GM23338 (cell line): ENCODE measurements at regions not wholly inside any gene's neighbourhood (a gene's known extent, or its start where the extent isn't known, plus 50 kb on each side); places are given as distances from the start of the nearest gene placed in this dataset.

Experiments used
- ATAC-seq: fragments of 200-7000 bp; cut with Tn5 transposase; 3 replicates; pipeline ENCODE4 v1.9.1; 2020
- DNase-seq: peaks from one replicate; pipeline ENCODE4 v3.0.0-alpha.2; 2015; ENCODE audit warnings: low spot score
- H2AFZ ChIP-seq: fragments of 200-600 bp; sonication (generic); 2 replicates; pipeline ENCODE4 v1.8.0; 2016; ENCODE audit warnings: antibody characterized with exemption, mild to moderate bottlenecking, moderate library complexity
- H3F3A ChIP-seq: fragments of 200-600 bp; sonication (generic); replicated peaks from 2 replicates; pipeline ENCODE4 v1.8.0; 2017; ENCODE audit warnings: antibody characterized with exemption, mixed run types, low read depth
- H3K27ac ChIP-seq: fragments of 200-600 bp; sonication (generic); 2 replicates; pipeline ENCODE4 v1.6.1; 2016; ENCODE audit warnings: low read depth
- H3K27me3 ChIP-seq: fragments of 200-600 bp; sonication (generic); 2 replicates; pipeline ENCODE4 v1.8.0; 2016; ENCODE audit warnings: mild to moderate bottlenecking, mixed run types, moderate library complexity; ENCODE audit not compliant: insufficient read depth
- H3K36me3 ChIP-seq: fragments of 200-600 bp; sonication (generic); 2 replicates; pipeline ENCODE4 v1.8.0; 2016; ENCODE audit warnings: mild to moderate bottlenecking; ENCODE audit not compliant: insufficient read depth
- H3K4me1 ChIP-seq: fragments of 200-600 bp; sonication (generic); 2 replicates; pipeline ENCODE4 v1.8.0; 2016; ENCODE audit warnings: mild to moderate bottlenecking, moderate library complexity; ENCODE audit not compliant: insufficient read depth
- H3K4me2 ChIP-seq: fragments of 200-600 bp; sonication (generic); 2 replicates; pipeline ENCODE4 v1.7.1; 2017; ENCODE audit warnings: mixed run types
- H3K4me3 ChIP-seq: fragments of 200-600 bp; sonication (generic); 2 replicates; pipeline ENCODE4 v1.6.1; 2016; ENCODE audit warnings: mixed run types
- H3K79me2 ChIP-seq: fragments of 200-600 bp; sonication (generic); replicated peaks from 2 replicates; pipeline ENCODE4 v1.8.0; 2017; ENCODE audit warnings: mild to moderate bottlenecking; ENCODE audit not compliant: insufficient read depth
- H3K9me2 ChIP-seq: fragments of 200-600 bp; sonication (generic); 2 replicates; pipeline ENCODE4 v1.8.0; 2017; ENCODE audit not compliant: insufficient read depth
- H4K20me1 ChIP-seq: fragments of 200-600 bp; sonication (generic); replicated peaks from 2 replicates; pipeline ENCODE4 v1.8.0; 2017; ENCODE audit warnings: mild to moderate bottlenecking; ENCODE audit not compliant: insufficient read depth
- H3K27ac Mint-ChIP-seq: 2 replicates; pipeline ENCODE4 v1.8.0; 2020; ENCODE audit warnings: inconsistent platforms, mild to moderate bottlenecking, moderate library complexity, mixed read lengths
- H3K27me3 Mint-ChIP-seq: 3 replicates; pipeline ENCODE4 v1.8.0; 2022; ENCODE audit warnings: low read depth, mild to moderate bottlenecking, moderate library complexity, mixed read lengths, inconsistent platforms; ENCODE audit not compliant: insufficient read depth, poor library complexity
- H3K36me3 Mint-ChIP-seq: 3 replicates; pipeline ENCODE4 v1.8.0; 2021; ENCODE audit warnings: low read depth, mild to moderate bottlenecking, inconsistent platforms, moderate library complexity, mixed read lengths
- H3K4me1 Mint-ChIP-seq: 3 replicates; pipeline ENCODE4 v1.8.0; 2020; ENCODE audit warnings: mild to moderate bottlenecking, inconsistent platforms, mixed read lengths
- H3K4me3 Mint-ChIP-seq: 3 replicates; pipeline ENCODE4 v1.8.0; 2021; ENCODE audit warnings: moderate library complexity, mild to moderate bottlenecking, inconsistent platforms, mixed read lengths
- H3K9me3 Mint-ChIP-seq: 3 replicates; pipeline ENCODE4 v1.8.0; 2020; ENCODE audit warnings: moderate library complexity, mild to moderate bottlenecking, inconsistent platforms, mixed read lengths
- CTCF ChIP-seq, 2 experiments: fragments of 200-600 bp in 1 of 2; sonication (generic) in 1 of 2; conservative IDR thresholded peaks; 2 replicates each; pipeline versions ENCODE4 v1.5.1 to v1.6.1; 2016 to 2017; ENCODE audit warnings: antibody characterized with exemption in 2 of 2, low read depth in 2 of 2, mild to moderate bottlenecking in 2 of 2, moderate library complexity in 1 of 2
- ETS1 ChIP-seq: IDR thresholded peaks from 2 replicates; pipeline ENCODE4 v1.6.1; 2016; ENCODE audit warnings: antibody characterized with exemption
- EZH2 ChIP-seq: fragments of 200-600 bp; sonication (generic); IDR thresholded peaks from one replicate; pipeline ENCODE4 v1.8.0; 2017; ENCODE audit warnings: antibody characterized with exemption, mild to moderate bottlenecking, low read depth; ENCODE audit not compliant: unreplicated experiment
- EZH2phosphoT487 ChIP-seq: fragments of 200-600 bp; sonication (generic); IDR thresholded peaks from one replicate; pipeline ENCODE4 v1.8.1; 2018; ENCODE audit warnings: antibody characterized with exemption; ENCODE audit not compliant: unreplicated experiment
- JUNB ChIP-seq: IDR thresholded peaks from one replicate; pipeline ENCODE4 v1.6.1; 2016; ENCODE audit warnings: antibody characterized with exemption; ENCODE audit not compliant: unreplicated experiment
- NANOG ChIP-seq: IDR thresholded peaks from 2 replicates; pipeline ENCODE4 v1.6.1; 2016; ENCODE audit warnings: antibody characterized with exemption, borderline replicate concordance
- STAT1 ChIP-seq: IDR thresholded peaks from one replicate; pipeline ENCODE4 v1.6.1; 2016; ENCODE audit warnings: antibody characterized with exemption; ENCODE audit not compliant: unreplicated experiment
- ZNF114 ChIP-seq: fragments of 250-450 bp; sonication (Bioruptor Pico); IDR thresholded peaks from 2 replicates; pipeline ENCODE4 v1.5.0; 2020; ENCODE audit warnings: mild to moderate bottlenecking, moderate library complexity
- ZNF462 ChIP-seq: fragments of 250-450 bp; sonication (Bioruptor Pico); IDR thresholded peaks from 2 replicates; pipeline ENCODE4 v1.5.0; 2020; ENCODE audit warnings: mild to moderate bottlenecking, moderate library complexity

GRCh38 chr2:191497822-191498221 is 180.1 kb upstream of the NABP1 start:
- Mint-ChIP-seq H3K9me3 (peaks cover 10% of the 10 kb centered on the region), H3K27me3 (peaks cover under 1% of the 10 kb centered on the region), H3K27ac (no peak overlapping the region), H3K4me1 (peaks cover 36% of the 10 kb centered on the region), H3K4me3 (no peak overlapping the region), H3K36me3 (peaks cover 5% of the 10 kb centered on the region)
- H3K4me3 ChIP-seq, result no peak overlapping the region
- no peaks in the 10 kb centered on the region; the same call in 1 of the 2 replicates for H3K9me2 ChIP-seq
- no peaks in the 10 kb centered on the region for H3K36me3 ChIP-seq
- H3K27me3 ChIP-seq, result no peaks in the 10 kb centered on the region
- no peak for TF ChIP-seq EZH2phosphoT487
- TF ChIP-seq EZH2, result no peak
- TF ChIP-seq NANOG, result no peak
- no peak for TF ChIP-seq ETS1
- TF ChIP-seq ZNF114 (CRISPR knock-in tag), result no peak
- no peak for TF ChIP-seq ZNF462 (CRISPR knock-in tag)
- TF ChIP-seq JUNB, result no peak
- TF ChIP-seq CTCF (conservative IDR thresholded peaks at IDR 0.05; ENCODE audit: low read depth in 2 of 2), result no peak
- TF ChIP-seq STAT1, result no peak
- H3K79me2 ChIP-seq, result no peaks in the 10 kb centered on the region
- peaks cover 26% of the 10 kb centered on the region for H3K4me1 ChIP-seq
- H4K20me1 ChIP-seq, result no peaks in the 10 kb centered on the region
- H3F3A ChIP-seq, result no peaks in the 10 kb centered on the region
- no peak overlapping the region; the same call in 1 of the 2 replicates for H2AFZ ChIP-seq
- ATAC-seq, result no peak
- H3K27ac ChIP-seq, result no peak overlapping the region
- DNase-seq, result no peak
- no peak overlapping the region for H3K4me2 ChIP-seq
